RWPE1 (cell line): ENCODE measurements at regions not wholly inside any gene's neighbourhood (a gene's known extent, or its start where the extent isn't known, plus 50 kb on each side); places are given as distances from the start of the nearest gene placed in this dataset.
"Not testable (repeated sequence)": the region's sequence is repeated elsewhere in the genome, so short reads cannot be mapped to it uniquely, and the experiment has no call there.

Source experiments
- CTCF ChIA-PET: fragments of 350-600 bp; sonication (Branson Sonifier 250); formaldehyde crosslinking; extraction: SDS; loops from one replicate; lab custom pipeline; 2021; lab: Yijun Ruan, JAX
- POLR2A ChIA-PET: fragments of 400-600 bp; formaldehyde crosslinking; extraction: SDS; loops from one replicate; lab custom pipeline; 2020; ENCODE audit warnings: antibody characterized with exemption; ENCODE audit not compliant: low non-redundant PET; lab: Yijun Ruan, JAX
- DNase-seq: peaks from one replicate; pipeline ENCODE4 v3.0.0; 2012; ENCODE audit warnings: low spot score
- H3K27ac ChIP-seq: fragments of 450-650 bp; 2 replicates; pipeline ENCODE4 v1.5.1; 2017
- TF ChIP-seq, protein P1 (sequence below): fragments of 450-650 bp; conservative IDR thresholded peaks from 2 replicates; pipeline ENCODE4 v1.5.1; 2017; ENCODE audit warnings: low read depth, mild to moderate bottlenecking

DNA sequence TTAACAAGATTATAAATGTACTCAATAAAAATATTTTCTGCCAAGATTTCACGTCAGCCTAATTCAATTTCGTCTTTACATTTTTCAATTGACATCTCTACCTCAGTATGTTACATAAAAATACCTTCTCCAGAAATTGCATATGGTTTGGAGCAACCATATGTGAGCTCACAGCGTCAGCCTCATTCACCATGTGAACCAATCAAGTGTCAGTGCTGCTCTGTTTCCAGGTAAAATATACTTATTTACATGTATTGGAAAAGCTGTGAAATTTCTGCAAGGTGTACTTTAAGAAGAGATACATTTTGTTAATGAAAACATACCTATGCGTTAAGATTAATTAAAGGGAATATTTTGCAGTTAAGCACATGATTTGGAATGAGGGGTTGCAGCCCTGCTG is 110.7 kb upstream of the PRSS1 start:
- DNase-seq = no peak
- ChIA-PET POLR2A (no interaction called here), CTCF (interaction anchor here (0.6 kb wide), 1 partner anchor 314 kb away, joined by 3 read pairs; no protein-coding TSS in a partner anchor)
- TF ChIP-seq, protein P1, sequence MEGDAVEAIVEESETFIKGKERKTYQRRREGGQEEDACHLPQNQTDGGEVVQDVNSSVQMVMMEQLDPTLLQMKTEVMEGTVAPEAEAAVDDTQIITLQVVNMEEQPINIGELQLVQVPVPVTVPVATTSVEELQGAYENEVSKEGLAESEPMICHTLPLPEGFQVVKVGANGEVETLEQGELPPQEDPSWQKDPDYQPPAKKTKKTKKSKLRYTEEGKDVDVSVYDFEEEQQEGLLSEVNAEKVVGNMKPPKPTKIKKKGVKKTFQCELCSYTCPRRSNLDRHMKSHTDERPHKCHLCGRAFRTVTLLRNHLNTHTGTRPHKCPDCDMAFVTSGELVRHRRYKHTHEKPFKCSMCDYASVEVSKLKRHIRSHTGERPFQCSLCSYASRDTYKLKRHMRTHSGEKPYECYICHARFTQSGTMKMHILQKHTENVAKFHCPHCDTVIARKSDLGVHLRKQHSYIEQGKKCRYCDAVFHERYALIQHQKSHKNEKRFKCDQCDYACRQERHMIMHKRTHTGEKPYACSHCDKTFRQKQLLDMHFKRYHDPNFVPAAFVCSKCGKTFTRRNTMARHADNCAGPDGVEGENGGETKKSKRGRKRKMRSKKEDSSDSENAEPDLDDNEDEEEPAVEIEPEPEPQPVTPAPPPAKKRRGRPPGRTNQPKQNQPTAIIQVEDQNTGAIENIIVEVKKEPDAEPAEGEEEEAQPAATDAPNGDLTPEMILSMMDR = no peak
- H3K27ac ChIP-seq = no peak overlapping the region

DNA sequence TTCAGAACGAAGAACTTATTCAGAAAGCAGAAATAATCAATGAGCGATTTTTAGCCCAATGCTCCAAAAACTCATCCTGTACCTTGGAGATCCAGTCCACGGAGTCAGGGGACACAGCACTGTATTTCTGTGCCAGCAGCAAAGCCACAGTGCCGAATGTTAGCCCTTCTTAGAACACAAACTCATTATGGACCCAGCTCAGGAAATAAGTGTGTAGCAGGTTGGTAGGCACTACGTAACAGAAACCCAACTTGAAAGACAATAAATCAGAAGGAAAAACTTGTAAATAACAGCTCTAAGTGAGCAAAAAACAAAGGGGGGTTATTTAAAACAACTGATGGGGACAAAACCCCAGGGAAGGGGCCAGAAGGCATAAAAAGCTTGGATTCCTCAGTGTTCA is 112.0 kb upstream of the PRSS1 start:
- TF ChIP-seq, protein P1 = no peak
- CTCF ChIA-PET = no interaction called here
- POLR2A ChIA-PET = no interaction called here
- no peak overlapping the region for H3K27ac ChIP-seq
- DNase-seq = no peak

DNA sequence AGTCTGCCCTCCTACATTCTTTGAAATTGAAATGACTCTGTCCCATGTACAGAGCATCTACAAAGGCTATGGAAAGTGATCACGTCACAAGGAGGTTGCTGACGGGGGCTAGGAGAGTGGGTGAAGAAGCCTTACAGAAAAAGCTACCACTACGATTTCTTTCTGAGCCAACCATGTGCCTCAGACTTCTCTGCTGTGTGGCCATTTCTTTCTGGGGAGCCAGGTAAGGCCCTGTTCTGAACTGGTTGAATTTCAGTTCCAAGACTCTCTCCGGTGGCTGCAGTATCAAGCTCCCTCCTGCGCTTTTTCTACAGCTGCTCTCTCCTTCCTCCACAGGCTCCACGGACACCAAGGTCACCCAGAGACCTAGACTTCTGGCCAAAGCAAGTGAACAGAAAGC is 112.5 kb upstream of the PRSS1 start:
- POLR2A ChIA-PET = no interaction called here
- DNase-seq = no peak
- CTCF ChIA-PET = no interaction called here
- no peak overlapping the region for H3K27ac ChIP-seq
- TF ChIP-seq, protein P1 = no peak

DNA sequence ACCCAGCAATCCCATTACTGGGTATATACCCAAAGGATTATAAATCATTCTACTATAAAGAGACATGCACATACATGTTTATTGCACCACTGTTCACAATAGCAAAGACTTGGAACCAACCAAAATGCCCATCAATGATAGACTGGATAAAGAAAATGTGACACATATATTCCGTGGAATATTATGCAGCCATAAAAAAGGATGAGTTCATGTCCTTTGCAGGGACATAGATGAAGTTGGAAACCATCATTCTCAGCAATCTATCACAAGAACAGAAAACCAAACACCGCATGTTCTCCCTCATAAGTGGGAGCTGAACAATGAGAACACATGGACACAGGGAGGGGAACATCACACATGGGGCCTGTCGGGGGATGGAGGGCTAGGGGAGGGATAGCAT is 113.2 kb upstream of the PRSS1 start:
- CTCF ChIA-PET, POLR2A ChIA-PET, DNase-seq, H3K27ac ChIP-seq: not testable (repeated sequence)

DNA sequence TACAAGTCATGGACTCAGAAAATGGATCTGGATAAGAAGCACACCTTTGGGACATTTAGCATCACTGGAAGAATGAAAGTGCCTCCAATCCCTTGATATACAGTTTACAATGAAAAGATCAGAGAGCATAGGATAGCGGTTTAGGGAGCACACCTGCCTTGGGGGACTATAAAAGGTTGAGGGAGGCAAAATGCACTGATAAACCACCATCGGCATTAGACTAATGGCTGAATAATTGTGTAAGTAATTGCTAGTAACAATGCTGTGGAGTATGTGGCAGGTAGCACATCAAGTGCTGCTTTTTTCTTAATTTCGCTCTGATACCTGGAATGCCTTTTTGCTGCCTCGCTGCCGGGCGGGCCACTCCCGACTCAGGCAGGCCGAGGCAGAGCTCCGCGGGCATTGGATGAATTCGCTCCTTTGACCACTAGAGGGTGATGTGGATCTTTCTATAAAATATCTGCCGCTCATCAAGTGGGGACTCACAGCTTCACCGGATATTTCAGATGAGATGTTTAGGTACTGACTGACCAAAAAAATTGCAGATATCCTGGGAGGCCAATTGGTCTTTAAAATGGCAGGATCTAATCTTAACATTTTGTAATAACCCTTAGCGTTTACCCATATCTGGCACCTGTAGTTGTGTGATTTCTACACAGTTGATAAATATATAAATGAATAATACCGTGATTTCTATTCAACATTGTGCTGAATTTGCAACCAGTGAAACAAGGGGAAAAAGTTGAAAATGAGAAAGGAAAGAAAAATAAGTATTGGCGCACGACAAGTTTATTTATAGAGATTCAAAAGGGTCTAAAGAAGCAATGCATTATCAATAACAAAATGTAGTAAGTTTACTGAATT is 116.8 kb upstream of the PRSS1 start:
- TF ChIP-seq, protein P1 = peak; percentile 90
- no peak overlapping the region for H3K27ac ChIP-seq
- CTCF ChIA-PET = interaction anchor here (0.6 to 1.9 kb wide), 9 partner anchors 17 to 179 kb away, joined by 3 to 6 read pairs (median 3); no protein-coding TSS in a partner anchor
- DNase-seq = peak; percentile 68
- POLR2A ChIA-PET = no interaction called here

DNA sequence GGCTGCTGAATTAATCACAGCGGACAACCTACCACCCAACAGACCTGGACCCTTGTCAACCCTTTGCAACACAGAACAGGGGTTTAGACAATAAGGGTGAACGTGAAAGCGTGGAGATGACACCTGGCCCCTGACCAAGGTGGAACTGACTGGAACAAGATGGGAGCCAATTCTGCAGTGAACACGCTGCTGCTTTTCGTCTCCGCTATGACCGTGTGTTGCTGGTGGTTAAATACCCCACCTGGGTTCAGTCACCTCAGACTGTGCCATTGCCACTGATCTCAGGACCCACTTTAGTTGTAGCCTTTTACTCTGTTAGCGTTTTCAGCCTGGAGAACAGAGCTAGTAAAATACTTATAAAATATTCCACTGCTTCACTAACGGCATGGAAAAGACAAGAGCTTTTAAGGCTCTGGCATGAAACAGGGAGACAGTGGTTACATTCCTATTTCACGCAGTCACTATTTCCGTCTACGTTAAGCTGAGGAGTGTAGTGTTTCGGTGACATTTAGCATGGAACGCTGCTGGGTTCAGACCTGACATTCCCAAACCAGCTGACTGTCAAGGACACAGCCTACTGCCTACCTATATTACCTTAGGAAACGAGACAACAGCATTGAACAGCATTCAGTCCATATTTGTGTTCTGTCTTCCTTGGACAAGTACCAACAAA is 119.5 kb upstream of the PRSS1 start:
- ChIA-PET CTCF (no interaction called here), POLR2A (no interaction called here)
- peak; percentile 5 for DNase-seq
- TF ChIP-seq, protein P1 = no peak
- no peak overlapping the region for H3K27ac ChIP-seq

DNA sequence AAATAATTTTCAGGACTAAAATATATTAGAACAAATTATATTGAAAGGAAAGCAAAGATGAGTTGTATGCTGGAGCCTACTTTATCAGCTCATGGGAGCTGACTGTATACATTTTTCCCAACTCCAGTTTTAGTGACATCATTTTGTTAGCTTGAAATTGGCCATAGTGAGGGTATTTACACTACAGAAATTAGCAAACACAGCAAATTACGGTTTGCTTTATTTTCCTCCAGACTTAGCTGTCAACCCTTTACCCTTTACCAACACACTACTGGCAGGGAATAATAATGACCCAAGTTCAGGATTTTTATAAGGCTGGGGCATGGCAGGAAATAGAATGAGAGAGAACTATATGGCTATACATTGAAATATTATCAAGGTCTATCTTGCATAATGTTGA is 120.3 kb upstream of the PRSS1 start:
- TF ChIP-seq, protein P1 = no peak
- POLR2A ChIA-PET = no interaction called here
- H3K27ac ChIP-seq = no peak overlapping the region
- DNase-seq = no peak
- CTCF ChIA-PET = no interaction called here

DNA sequence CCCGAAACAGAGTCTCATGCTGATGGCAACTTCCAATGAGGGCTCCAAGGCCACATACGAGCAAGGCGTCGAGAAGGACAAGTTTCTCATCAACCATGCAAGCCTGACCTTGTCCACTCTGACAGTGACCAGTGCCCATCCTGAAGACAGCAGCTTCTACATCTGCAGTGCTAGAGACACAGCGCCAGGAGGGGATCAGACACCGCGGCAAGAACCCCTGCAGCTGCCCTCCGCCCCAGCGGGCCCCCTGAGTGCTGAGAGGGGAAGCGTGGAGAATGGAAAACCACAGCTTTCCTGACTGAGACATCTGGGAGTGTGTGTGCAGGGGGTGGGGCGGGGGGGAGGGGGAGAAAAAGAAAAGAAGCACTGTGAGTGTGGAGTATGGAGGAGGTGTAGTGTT is 122.0 kb upstream of the PRSS1 start:
- DNase-seq, POLR2A ChIA-PET, H3K27ac ChIP-seq: not testable (repeated sequence)
- CTCF ChIA-PET = interaction anchor here (0.7 kb wide), 1 partner anchor 21 kb away, joined by 3 read pairs; no protein-coding TSS in a partner anchor
